A673 (cell line): ENCODE measurements at regions not wholly inside any gene's neighbourhood (a gene's known extent, or its start where the extent isn't known, plus 50 kb on each side); places are given as distances from the start of the nearest gene placed in this dataset.

ENCODE experiments used
- BruUV-seq: library from RNA; stranded (reverse); fragments of 400-500 nt; replicated peaks from 2 replicates; lab custom pipeline; 2021; lab: Mats Ljungman, UMichigan
- CTCF ChIA-PET: fragments of 300-600 bp; sonication (Branson Sonifier 250); formaldehyde crosslinking; loops from one replicate; lab custom pipeline; 2022; ENCODE audit warnings: antibody characterized with exemption; lab: Charles Lee
- POLR2A ChIA-PET: fragments of 300-600 bp; sonication (Branson Sonifier 250); formaldehyde crosslinking; loops from one replicate; lab custom pipeline; 2022; ENCODE audit warnings: antibody characterized with exemption; ENCODE audit not compliant: low non-redundant PET; lab: Charles Lee
- DNase-seq: peaks from one replicate; pipeline ENCODE4 v3.0.0-alpha.2; 2015; ENCODE audit warnings: low spot score
- H3K27ac ChIP-seq: fragments of 200-600 bp; sonication (generic); 2 replicates; pipeline ENCODE4 v1.5.1; 2016; ENCODE audit warnings: mixed run types, low read depth, mild to moderate bottlenecking, mixed read lengths, antibody characterized with exemption, low read length; ENCODE audit not compliant: poor library complexity, severe bottlenecking
- H3K27me3 ChIP-seq: fragments of 200-600 bp; sonication (generic); replicated peaks from 2 replicates; pipeline ENCODE4 v1.6.1; 2017; ENCODE audit warnings: mixed run types, low read depth, mild to moderate bottlenecking, mixed read lengths, antibody characterized with exemption, low read length; ENCODE audit not compliant: insufficient read depth, poor library complexity
- H3K36me3 ChIP-seq: fragments of 200-600 bp; sonication (generic); 2 replicates; pipeline ENCODE4 v1.6.1; 2016; ENCODE audit warnings: mixed run types, mild to moderate bottlenecking, mixed read lengths, antibody characterized with exemption, low read length; ENCODE audit not compliant: insufficient read depth, poor library complexity, severe bottlenecking
- H3K4me1 ChIP-seq: fragments of 200-600 bp; sonication (generic); 2 replicates; pipeline ENCODE4 v1.6.1; 2017; ENCODE audit warnings: mixed run types, mild to moderate bottlenecking, mixed read lengths, antibody characterized with exemption, low read length; ENCODE audit not compliant: insufficient read depth, poor library complexity, severe bottlenecking
- H3K4me3 ChIP-seq: fragments of 200-600 bp; sonication (generic); 2 replicates; pipeline ENCODE4 v1.5.1; 2016; ENCODE audit warnings: low read depth, mixed run types, mild to moderate bottlenecking, mixed read lengths, low read length; ENCODE audit not compliant: poor library complexity, severe bottlenecking
- H3K9me3 ChIP-seq: fragments of 200-600 bp; sonication (generic); 2 replicates; pipeline ENCODE4 v1.6.1; 2016; ENCODE audit warnings: mixed run types, low read depth, mild to moderate bottlenecking, mixed read lengths, antibody characterized with exemption, low read length; ENCODE audit not compliant: poor library complexity, severe bottlenecking
- CTCF ChIP-seq: fragments of 300-800, 200-600 bp; sonication (generic); conservative IDR thresholded peaks from 2 replicates; pipeline ENCODE4 v1.5.1; 2017; ENCODE audit warnings: low read depth, mild to moderate bottlenecking, antibody characterized with exemption, low read length, moderate library complexity, mixed read lengths
- EZH2 ChIP-seq: fragments of 200-600 bp; sonication (generic); IDR thresholded peaks from 2 replicates; pipeline ENCODE4 v1.6.1; 2017; ENCODE audit warnings: borderline replicate concordance, low read depth, mild to moderate bottlenecking, mixed read lengths, antibody characterized with exemption, low read length; ENCODE audit not compliant: poor library complexity, severe bottlenecking
- intact Hi-C: fragments of 100-400 bp; cut with micrococcal nuclease; formaldehyde crosslinking; loops from one replicate; pipeline ENCODE4 v1.10.0; 2022; ENCODE audit not compliant: unreplicated experiment

GRCh38 chr18:65073060-65073550 is 677.7 kb upstream of the CDH7 start:
- Histone ChIP-seq H3K36me3 (no peaks in the 10 kb centered on the region), H3K27me3 (no peaks in the 10 kb centered on the region), H3K9me3 (peaks cover 6% of the 10 kb centered on the region), H3K4me1 (no peaks in the 10 kb centered on the region), H3K4me3 (no peak overlapping the region), H3K27ac (no peak overlapping the region)
- intact Hi-C loops: no loop called here
- BruUV-seq: no TSS peak
- DNase-seq: no peak
- TF ChIP-seq EZH2 (no peak), CTCF (no peak)
- POLR2A ChIA-PET: no interaction called here
- CTCF ChIA-PET: no interaction called here

- DNase-seq: peak; percentile 45
- TF ChIP-seq CTCF (no peak), EZH2 (no peak)
- no peak overlapping the region for H3K27ac ChIP-seq
- ChIA-PET CTCF (no interaction called here), POLR2A (no interaction called here)
- peak overlapping the region; percentile 29 for H3K4me3 ChIP-seq
- intact Hi-C loops: no loop called here
- H3K4me1 ChIP-seq: no peaks in the 10 kb centered on the region
- H3K27me3 ChIP-seq: no peaks in the 10 kb centered on the region
- no peaks in the 10 kb centered on the region for H3K36me3 ChIP-seq
- BruUV-seq: no TSS peak
- H3K9me3 ChIP-seq: no peaks in the 10 kb centered on the region
Measured at GRCh38 chr18:65057439-65058083, 693.3 kb upstream of the CDH7 start.

GRCh38 chr18:65056575-65056974 is 694.2 kb upstream of the CDH7 start:
- no peak for TF ChIP-seq CTCF
- TF ChIP-seq EZH2: no peak
- DNase-seq: no peak
- ChIA-PET POLR2A (no interaction called here), CTCF (no interaction called here)
- Histone ChIP-seq H3K36me3 (no peaks in the 10 kb centered on the region), H3K27ac (no peak overlapping the region), H3K27me3 (no peaks in the 10 kb centered on the region), H3K9me3 (no peaks in the 10 kb centered on the region), H3K4me3 (no peak overlapping the region), H3K4me1 (no peaks in the 10 kb centered on the region)
- BruUV-seq: no TSS peak
- intact Hi-C loops: no loop called here
